ENCODE measurements at regions not wholly inside any gene's neighbourhood (a gene's known extent, or its start where the extent isn't known, plus 50 kb on each side); places are given as distances from the start of the nearest gene placed in this dataset.
"Not testable (repeated sequence)": the region's sequence is repeated elsewhere in the genome, so short reads cannot be mapped to it uniquely, and the experiment has no call there.

DNA sequence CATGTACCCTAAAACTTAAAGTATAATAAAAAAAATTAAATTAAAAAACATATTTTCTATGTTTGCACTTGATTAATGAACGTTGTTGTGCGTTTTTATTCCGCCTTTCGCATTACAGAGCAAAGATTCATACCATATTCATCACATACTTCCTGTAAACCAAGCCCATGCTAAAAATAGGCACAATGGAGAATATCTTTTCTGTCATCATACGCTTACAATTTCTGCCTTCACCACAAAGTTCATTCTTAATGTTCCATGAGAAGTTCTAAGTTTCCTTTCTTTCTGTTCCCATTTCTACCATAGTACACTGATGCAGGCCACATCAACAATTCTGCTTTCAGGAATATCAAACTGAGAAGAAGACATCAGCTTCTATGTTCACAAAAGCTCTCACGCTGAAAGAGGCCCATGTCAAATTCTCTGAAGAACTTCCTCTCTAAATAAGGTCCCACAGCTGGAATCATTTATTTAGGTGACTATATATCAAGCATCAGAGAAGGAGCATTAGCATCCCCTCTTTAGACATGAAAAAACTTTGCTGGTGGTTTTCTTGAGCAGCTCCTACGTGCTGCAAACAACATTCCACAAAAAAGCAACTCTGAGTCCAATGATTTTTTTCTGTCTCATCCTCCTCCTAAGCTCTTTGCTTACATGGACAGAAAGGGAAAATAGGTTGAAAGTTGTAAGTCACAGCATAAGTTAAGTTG is 456.4 kb downstream of the CDH10 start:
- no peak overlapping the region for H3K27ac Mint-ChIP-seq
- no peaks in the 10 kb centered on the region for H3K27me3 Mint-ChIP-seq
- DNase-seq: no peak
- H3K4me3 Mint-ChIP-seq: no peak overlapping the region
- H3K9me3 Mint-ChIP-seq: peaks cover 15 to 19% of the 10 kb centered on the region in 2 donors
- ATAC-seq: no peak
- H3K4me1 Mint-ChIP-seq: no peaks in the 10 kb centered on the region

DNA sequence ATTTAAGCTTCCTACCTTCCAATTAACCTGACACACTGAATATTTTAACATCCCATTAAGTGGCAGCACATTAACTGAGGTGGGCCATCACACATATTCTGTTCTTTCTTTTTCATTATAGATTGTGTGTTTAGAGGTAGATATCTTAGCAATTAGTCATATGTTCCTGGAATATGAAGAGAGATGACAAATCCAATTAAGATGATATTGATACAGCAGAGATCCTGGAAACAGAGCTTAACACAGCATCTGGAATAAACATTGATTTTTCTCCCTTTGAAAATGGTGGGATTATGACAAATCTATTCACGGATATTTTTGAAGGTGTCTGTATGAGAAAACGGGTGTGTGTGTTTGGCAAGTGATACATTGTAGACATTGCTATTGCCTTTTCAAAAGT is 448.0 kb downstream of the CDH10 start:
- H3K4me1 Mint-ChIP-seq: no peaks in the 10 kb centered on the region
- ATAC-seq (no peak), DNase-seq (no peak)
- H3K27me3 Mint-ChIP-seq: no peaks in the 10 kb centered on the region
- H3K27ac Mint-ChIP-seq: no peak overlapping the region
- H3K4me3 Mint-ChIP-seq: no peak overlapping the region
- H3K9me3 Mint-ChIP-seq: peaks cover 5 to 15% of the 10 kb centered on the region in 2 donors

DNA sequence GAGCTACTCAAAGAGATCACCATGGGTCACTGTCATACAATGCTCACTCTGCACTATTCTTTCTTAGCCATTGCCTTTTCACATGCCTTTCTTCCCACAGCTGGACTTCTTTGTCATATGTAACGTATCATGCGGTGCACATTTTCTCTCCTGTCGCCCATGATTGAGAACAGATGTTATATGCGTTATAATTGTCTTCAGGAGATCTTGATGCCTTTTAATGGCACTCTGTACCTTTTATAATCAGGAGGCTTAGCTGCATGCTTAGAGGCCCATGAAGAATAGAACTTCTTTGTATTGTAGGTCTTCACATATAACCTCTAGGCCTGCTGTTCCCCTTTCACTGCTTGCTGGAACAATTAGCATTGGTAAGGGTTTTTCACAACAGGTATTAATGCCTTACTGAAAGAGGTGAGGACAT is 436.1 kb downstream of the CDH10 start:
- no peaks in the 10 kb centered on the region for H3K4me1 Mint-ChIP-seq
- no peak overlapping the region for H3K4me3 Mint-ChIP-seq
- H3K9me3 Mint-ChIP-seq: peaks cover 13 to 44% of the 10 kb centered on the region in 2 donors
- ATAC-seq: no peak
- no peak overlapping the region for H3K27ac Mint-ChIP-seq
- H3K27me3 Mint-ChIP-seq: no peaks in the 10 kb centered on the region
- DNase-seq: no peak

DNA sequence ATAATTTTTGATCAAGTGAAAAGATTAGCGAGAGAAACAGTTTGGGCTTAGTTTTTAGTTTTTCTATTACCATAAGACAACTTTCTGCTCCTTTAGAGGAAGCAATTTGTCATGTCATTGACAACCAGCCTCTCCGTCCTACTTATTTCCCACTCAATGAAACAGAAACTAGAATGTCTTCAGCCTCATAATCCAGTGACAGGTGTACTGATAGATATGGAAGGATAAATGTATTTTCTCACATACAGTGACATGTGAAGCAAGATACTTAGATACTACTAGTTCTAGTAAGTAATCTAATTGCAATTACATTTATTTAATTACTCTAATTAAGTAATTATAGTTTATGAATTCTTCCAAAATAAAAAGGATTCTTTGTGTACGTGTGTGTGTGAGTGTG is 429.7 kb downstream of the CDH10 start:
- Mint-ChIP-seq H3K27me3 (no peaks in the 10 kb centered on the region), H3K4me1 (no peaks in the 10 kb centered on the region), H3K4me3 (no peak overlapping the region), H3K9me3 (peaks cover 6 to 9% of the 10 kb centered on the region in 2 donors), H3K27ac (no peak overlapping the region)
- no peak for DNase-seq
- ATAC-seq: no peak

DNA sequence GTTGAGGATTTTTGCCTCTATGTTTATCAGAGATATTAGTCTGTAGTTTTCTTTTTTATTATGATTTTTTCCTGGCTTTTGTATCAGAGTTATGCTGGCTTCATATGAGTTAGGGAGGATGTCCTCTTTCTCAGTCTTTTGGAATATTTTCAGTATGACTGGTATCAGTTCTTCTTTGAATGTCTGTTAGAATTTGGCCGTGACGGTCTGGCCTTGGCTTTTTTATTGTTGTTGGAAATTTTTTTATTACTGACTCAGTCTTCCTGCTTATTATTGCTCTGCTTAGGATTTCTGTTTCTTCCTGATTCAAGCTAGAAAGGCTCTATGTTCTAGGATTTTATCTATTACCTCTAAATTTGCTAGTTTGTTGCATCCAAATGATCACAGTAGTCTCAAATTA is 421.9 kb downstream of the CDH10 start:
- peaks cover 31 to 32% of the 10 kb centered on the region in 2 donors for H3K9me3 Mint-ChIP-seq
- no peak for ATAC-seq
- no peaks in the 10 kb centered on the region for H3K27me3 Mint-ChIP-seq
- H3K4me1 Mint-ChIP-seq: no peaks in the 10 kb centered on the region
- H3K27ac Mint-ChIP-seq: no peak overlapping the region
- DNase-seq: no peak
- H3K4me3 Mint-ChIP-seq: no peak overlapping the region

DNA sequence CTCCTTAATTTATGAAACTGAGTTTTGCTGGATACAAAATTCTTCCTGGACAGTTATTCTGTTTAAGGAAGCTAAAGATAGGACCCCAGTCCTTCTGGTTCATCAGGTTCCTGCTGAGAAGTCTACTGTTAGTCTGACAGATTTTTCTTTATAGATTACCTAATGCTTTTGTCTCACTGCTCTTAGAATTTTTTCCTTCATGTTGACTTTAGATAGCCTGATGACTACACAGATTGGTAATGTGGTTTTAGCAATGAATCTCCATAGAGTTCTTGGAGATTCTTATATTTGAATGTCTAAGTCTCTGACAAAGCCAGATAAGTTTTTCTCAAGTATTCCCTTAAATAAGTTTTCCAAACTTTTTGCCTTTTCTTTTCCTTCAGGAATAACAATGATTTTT is 419.7 kb downstream of the CDH10 start:
- no peaks in the 10 kb centered on the region for H3K4me1 Mint-ChIP-seq
- H3K27me3 Mint-ChIP-seq: no peaks in the 10 kb centered on the region
- DNase-seq (no peak), ATAC-seq (no peak)
- H3K9me3 Mint-ChIP-seq: peaks cover 31% of the 10 kb centered on the region in 2 donors
- no peak overlapping the region for H3K27ac Mint-ChIP-seq
- no peak overlapping the region for H3K4me3 Mint-ChIP-seq

DNA sequence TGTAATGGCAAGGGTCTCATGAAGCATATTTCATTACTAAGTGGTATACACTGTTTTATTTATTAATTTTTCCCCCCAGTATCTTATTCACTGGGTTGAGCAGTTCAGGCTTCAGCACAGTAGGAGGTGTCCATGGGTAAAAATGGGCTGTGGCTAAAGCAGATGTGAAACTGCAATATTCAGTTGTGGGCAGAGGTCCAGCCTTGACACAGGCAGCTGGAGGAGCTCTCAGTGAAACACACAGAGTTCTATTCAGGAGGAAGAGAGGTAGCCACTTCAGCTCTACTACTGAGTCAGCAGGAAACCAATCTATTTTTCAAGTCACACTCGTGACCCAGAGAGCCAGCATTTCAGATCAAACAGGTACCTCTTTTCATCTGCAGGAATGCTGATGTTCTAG is 418.3 kb downstream of the CDH10 start:
- Mint-ChIP-seq H3K27me3 (no peaks in the 10 kb centered on the region), H3K4me3 (no peak overlapping the region), H3K4me1 (no peaks in the 10 kb centered on the region), H3K27ac (no peak overlapping the region), H3K9me3 (peaks cover 21 to 24% of the 10 kb centered on the region in 2 donors)
- DNase-seq: no peak
- ATAC-seq: no peak

DNA sequence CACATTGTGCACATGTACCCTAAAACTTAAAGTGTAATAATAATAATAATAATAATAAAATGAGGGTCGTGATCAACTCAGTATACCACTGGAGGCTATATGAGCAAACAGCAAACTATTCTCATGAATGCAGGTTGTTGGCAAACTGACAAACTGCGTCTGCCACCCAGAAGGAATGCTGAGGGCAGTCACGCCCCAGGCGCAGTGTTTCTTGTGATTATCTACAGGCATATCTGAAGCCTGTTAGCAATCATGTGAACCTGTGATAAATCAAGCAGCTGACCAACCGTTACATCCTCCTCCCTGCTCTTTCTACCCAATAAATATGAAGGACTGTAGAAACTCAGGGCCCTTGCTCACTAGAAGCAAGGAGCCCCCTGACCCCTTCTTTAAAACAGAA is 416.9 kb downstream of the CDH10 start:
- not testable (repeated sequence) for ATAC-seq, DNase-seq, H3K27ac Mint-ChIP-seq, H3K4me3 Mint-ChIP-seq, H3K4me1 Mint-ChIP-seq, H3K27me3 Mint-ChIP-seq
- peaks cover 13 to 24% of the 10 kb centered on the region in 2 donors for H3K9me3 Mint-ChIP-seq

DNA sequence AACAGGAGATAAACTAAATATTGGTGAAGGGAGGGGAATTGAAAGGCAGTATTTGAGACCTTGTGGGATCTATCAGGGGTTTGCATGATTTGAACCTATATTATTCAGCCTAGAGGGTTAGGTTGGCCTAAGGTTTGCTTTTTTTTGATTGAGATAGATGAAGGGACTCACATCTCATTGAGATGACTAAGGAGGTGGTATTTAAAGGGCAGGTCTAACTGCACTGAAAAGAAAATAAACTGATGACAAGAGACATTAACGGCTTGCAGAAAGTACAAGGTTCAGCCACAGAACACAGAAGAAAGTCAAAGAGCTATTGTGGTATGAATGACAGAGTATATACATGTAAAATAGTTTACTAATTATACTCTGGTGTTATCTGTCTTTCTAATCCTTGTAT is 412.7 kb downstream of the CDH10 start:
- Mint-ChIP-seq H3K4me3 (no peak overlapping the region), H3K27me3 (no peaks in the 10 kb centered on the region)
- no peak for DNase-seq

DNA sequence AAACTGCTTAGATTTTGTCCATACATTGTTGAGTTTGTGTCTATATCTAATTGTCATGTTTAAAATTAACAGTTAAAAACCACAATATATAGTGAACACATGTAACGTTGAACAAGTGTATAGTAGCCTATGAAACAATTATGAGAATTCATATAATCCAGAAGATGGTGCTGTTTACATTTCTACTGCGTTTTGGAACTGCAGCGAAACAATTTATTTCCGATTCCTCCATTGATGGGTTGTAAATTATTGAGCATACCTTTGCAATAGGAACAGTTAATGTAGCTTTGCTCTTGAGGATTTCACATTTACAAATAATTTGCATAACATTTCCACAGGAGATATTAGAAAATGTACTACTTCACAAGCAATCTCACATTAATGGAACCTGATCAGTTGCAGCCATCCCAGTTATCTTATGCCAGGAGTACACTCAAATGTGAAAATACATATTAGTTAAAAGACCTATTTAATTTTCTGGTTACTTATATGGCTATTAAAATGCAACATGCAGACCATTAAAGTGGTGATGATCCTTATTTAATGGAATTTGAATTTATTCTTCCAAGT is 411.8 kb downstream of the CDH10 start:
- no peak overlapping the region for H3K4me3 Mint-ChIP-seq
- ATAC-seq (no peak), DNase-seq (no peak)
- H3K4me1 Mint-ChIP-seq: no peaks in the 10 kb centered on the region
- H3K27ac Mint-ChIP-seq: no peak overlapping the region
- no peaks in the 10 kb centered on the region for H3K9me3 Mint-ChIP-seq
- H3K27me3 Mint-ChIP-seq: no peaks in the 10 kb centered on the region

More for the DNA sequence above, 412.7 kb downstream of the CDH10 start:
- ATAC-seq: no peak
- Mint-ChIP-seq H3K27ac (no peak overlapping the region), H3K4me1 (no peaks in the 10 kb centered on the region), H3K9me3 (no peaks in the 10 kb centered on the region)

DNA sequence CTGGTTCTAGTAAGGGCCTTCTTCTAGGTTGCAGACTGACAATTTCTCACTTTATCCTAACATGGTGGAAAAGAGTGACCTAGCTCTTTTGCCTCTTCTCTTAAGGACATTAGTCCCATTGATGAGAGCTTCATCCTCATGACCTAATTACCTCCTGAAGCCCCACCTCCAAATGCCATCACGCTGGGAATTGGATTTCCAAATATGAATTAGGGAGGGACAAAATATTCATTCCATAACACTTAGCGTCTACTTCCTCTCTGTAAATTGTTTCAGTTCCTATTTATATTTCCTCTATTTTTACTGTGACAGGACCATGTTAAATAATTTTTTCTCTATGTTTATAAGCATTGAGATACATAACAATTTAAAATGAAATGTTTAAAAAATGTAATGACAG is 408.8 kb downstream of the CDH10 start:
- H3K4me1 Mint-ChIP-seq: no peaks in the 10 kb centered on the region
- ATAC-seq (no peak), DNase-seq (no peak)
- H3K27ac Mint-ChIP-seq: no peak overlapping the region
- H3K27me3 Mint-ChIP-seq: no peaks in the 10 kb centered on the region
- H3K4me3 Mint-ChIP-seq: no peak overlapping the region
- H3K9me3 Mint-ChIP-seq: no peaks in the 10 kb centered on the region

DNA sequence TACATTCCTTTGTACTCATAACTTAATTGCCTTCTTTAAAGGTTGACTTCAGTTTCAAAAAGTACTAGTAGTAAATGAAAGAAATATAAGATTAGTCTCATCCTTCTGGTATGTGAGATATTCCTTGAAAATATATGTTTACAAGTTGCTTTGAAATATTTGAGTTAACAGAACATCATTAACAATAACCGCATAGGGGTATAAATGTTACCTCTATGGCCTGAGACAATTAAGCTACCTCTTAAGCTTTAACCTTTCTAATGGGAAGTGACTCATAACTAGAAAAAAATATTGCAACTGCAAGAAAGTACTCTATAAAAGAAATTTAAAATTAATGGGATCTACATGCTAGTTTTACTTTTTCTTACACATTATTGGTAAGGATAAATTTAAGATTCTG is 399.0 kb downstream of the CDH10 start:
- ATAC-seq: no peak
- Mint-ChIP-seq H3K27me3 (no peaks in the 10 kb centered on the region), H3K4me1 (no peaks in the 10 kb centered on the region), H3K27ac (no peak overlapping the region), H3K9me3 (peaks cover 30 to 39% of the 10 kb centered on the region in 2 donors), H3K4me3 (no peak overlapping the region)
- DNase-seq: no peak

DNA sequence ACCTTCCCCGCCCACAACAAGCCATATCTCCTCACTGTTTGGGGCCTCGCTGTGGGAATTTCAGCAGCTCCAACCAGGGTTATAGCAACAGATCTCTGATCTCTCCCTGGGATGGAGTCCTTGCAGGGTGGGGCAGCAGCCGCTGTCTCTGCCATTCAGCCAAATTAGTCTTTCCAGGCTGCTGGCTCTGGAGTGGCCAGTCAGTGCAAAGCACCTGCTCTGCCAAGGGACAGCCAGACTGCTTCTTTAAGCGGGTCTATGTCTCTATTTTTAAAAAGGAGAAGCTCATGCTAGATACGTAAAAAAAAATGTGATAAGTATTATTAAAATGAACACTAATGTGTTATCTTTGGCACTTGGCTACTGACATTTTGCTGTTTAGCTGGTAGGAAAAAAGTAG is 380.2 kb downstream of the CDH10 start:
- Mint-ChIP-seq H3K27me3 (no peaks in the 10 kb centered on the region), H3K9me3 (peaks cover 6% of the 10 kb centered on the region in 2 donors), H3K4me1 (no peaks in the 10 kb centered on the region), H3K4me3 (no peak overlapping the region), H3K27ac (no peak overlapping the region)
- DNase-seq (no peak), ATAC-seq (no peak)

DNA sequence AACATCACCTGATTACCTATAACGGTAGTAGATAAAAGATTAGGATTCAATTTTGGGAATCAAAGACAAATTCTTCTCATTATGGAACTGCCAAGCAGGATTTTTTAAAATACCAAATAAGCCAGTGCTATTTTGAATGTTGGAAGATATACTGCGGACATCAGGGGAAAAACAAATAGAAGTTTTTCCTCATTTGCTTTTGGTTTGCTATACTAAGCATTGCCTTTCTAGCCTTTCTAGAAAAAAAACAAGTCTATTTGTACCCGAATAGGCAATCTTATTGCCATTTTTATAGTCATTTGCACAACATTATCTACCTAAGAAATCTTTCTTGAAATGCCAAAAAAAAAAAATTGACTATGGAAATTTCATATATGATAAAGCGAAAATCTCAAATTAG is 379.5 kb downstream of the CDH10 start:
- ATAC-seq (no peak), DNase-seq (no peak)
- Mint-ChIP-seq H3K4me3 (no peak overlapping the region), H3K27me3 (no peaks in the 10 kb centered on the region), H3K27ac (no peak overlapping the region), H3K9me3 (peaks cover 6% of the 10 kb centered on the region in 2 donors), H3K4me1 (no peaks in the 10 kb centered on the region)

DNA sequence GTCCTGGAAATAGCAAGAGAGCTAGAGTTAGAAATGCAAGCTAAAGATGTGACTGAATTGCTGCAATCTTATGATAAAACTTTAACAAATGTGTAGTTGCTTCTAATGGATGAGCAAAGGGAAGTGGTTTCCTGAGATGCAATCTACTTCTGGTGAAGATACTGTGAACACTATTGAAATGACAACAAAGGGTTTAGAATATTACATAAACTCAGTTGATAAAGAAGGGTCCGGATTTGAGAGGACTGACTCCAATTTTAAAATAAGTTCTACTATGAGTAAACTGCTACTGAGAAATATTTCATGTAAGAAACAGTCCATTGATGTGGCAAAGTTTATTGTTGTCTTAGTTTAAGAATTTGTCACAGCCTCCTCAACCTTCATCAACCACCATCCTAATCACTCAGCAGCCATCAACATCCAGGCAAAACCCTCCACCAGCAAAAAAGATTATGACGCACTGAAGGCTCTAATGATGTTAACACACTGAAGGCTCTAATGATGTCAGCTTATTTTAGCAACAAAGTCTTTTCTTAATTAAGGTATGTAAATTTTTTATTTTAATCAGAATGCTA is 376.2 kb downstream of the CDH10 start:
- no peak overlapping the region for H3K27ac Mint-ChIP-seq
- no peaks in the 10 kb centered on the region for H3K4me1 Mint-ChIP-seq
- no peaks in the 10 kb centered on the region for H3K27me3 Mint-ChIP-seq
- DNase-seq (no peak), ATAC-seq (peak; percentile 66)
- H3K9me3 Mint-ChIP-seq: peaks cover 6% of the 10 kb centered on the region in 2 donors
- H3K4me3 Mint-ChIP-seq: no peak overlapping the region

DNA sequence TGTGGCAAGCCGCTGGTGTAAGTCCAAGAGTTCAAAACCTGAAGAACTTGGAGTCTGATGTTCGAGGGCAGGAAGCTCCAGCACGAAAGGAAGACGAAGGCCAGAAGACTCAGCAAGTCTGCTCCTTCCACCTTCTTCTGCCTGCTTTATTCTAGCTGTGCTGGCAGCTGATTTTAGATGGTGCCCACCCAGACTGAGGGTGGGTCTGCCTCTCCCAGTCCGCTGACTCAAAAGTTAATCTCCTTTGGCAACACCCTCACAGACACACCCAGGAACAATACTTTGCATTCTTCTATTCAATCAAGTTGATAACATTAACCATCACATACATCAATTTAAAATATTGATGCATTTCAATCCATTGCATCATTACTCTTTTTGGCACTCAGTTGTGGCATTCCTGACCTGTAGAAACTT is 373.1 kb downstream of the CDH10 start:
- H3K27me3 Mint-ChIP-seq, H3K4me1 Mint-ChIP-seq, ATAC-seq, H3K27ac Mint-ChIP-seq, DNase-seq, H3K4me3 Mint-ChIP-seq: not testable (repeated sequence)
- H3K9me3 Mint-ChIP-seq: peaks cover 0 to 10% of the 10 kb centered on the region in 2 donors

Data from stimulated activated naive CD8-positive, alpha-beta T cell treated with anti-CD3 and anti-CD28 coated beads, Interleukin-15, amount 100 ng/mL, for 72 hours (primary cell).